Gastrocnemius medialis (tissue), 4 donors: ENCODE measurements at regions not wholly inside any gene's neighbourhood (a gene's known extent, or its start where the extent isn't known, plus 50 kb on each side); places are given as distances from the start of the nearest gene placed in this dataset.

Source experiments
- CTCF ChIP-seq, 5 experiments: fragments of 450-650 bp in 3 of 5; fragments of 200-600 bp in 2 of 5; sonication (generic) in 2 of 5; IDR thresholded peaks in 4 of 5; conservative IDR thresholded peaks in 1 of 5; 1 replicate in 4 of 5; 2 replicates in 1 of 5; pipeline ENCODE4 v1.5.1; 2016 to 2019; ENCODE audit warnings: antibody characterized with exemption in 5 of 5, mild to moderate bottlenecking in 3 of 5, moderate library complexity in 3 of 5
- POLR2A ChIP-seq, 2 donors: fragments of 450-650 bp; IDR thresholded peaks; one replicate each; pipeline ENCODE4 v1.6.1; 2017; ENCODE audit warnings: antibody characterized with exemption in 2 of 2, mild to moderate bottlenecking in 2 of 2, moderate library complexity in 2 of 2

GRCh38 chr22:44603767-44604166 is 98.2 kb upstream of the PRR5 start:
- TF ChIP-seq CTCF (IDR thresholded peaks at IDR 0.05 in 4 of 5, conservative IDR thresholded peaks at IDR 0.05 in 1 of 5) (no peak), POLR2A (IDR thresholded peaks at IDR 0.05) (no peak)
